Middle frontal gyrus (tissue), 1 donor: ENCODE measurements at regions not wholly inside any gene's neighbourhood (a gene's known extent, or its start where the extent isn't known, plus 50 kb on each side); places are given as distances from the start of the nearest gene placed in this dataset.

Experiments
- DNase-seq: peaks from one replicate; pipeline ENCODE4 v3.0.0-alpha.2; 2015; ENCODE audit warnings: low spot score; ENCODE audit errors: extremely low spot score

DNA sequence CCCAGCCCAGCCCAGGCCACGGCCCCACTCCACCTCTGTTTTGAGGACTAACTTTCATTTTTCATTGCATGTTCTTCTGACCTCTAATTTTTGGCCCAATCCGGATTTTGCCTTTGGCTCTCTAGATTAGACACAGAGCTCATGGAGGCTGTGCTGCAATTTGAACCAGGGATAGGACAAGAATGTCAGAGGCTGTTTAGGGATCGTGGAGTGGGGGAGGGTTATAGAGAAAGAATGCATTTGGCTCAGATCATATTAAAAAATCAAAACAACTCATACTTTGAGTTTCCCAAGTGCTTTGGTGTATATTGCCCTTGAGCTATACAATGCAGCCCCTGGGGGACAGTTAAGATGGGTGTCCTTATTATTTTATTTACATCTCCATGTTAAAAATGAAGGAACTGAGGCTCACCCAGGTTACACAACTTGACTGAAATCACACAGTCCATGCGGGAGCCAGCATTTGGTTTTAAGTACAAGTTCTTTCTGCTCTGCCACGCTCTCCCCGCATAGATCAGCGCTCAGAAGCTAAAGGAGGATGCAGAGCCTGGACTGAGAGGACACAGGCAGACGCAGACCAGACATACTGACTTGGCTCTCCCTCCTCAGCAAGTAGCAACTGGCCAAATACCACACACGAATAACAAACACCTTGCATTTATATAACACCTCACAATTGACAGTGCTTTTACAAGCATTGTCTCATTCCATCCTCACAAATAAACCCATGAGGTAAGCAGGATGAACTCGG lies 126.4 kb upstream of the RAI14 start:
- DNase-seq = no peak

DNA sequence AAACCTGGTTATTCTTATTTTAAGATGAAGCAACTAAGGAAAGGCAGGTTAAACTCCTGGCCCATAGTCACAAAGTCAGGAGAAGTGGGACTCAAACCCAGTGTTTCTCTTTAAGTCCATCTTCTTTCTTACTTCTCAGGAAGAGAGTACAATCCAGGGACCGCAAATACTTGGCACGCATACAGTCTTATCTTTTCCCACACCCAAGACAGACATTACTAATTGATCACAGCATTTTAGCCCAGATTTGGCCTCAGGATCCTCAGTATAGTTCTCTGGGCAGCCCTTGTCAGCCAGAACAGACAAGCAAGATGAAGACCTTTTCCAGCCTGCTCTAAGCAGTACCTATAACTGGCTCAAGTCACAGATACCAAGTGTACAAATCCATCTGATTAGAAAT lies 125.5 kb upstream of the RAI14 start:
- DNase-seq = no peak

GRCh38 chr5:34531751-34532360 lies 124.3 kb upstream of the RAI14 start:
- DNase-seq = no peak

DNA sequence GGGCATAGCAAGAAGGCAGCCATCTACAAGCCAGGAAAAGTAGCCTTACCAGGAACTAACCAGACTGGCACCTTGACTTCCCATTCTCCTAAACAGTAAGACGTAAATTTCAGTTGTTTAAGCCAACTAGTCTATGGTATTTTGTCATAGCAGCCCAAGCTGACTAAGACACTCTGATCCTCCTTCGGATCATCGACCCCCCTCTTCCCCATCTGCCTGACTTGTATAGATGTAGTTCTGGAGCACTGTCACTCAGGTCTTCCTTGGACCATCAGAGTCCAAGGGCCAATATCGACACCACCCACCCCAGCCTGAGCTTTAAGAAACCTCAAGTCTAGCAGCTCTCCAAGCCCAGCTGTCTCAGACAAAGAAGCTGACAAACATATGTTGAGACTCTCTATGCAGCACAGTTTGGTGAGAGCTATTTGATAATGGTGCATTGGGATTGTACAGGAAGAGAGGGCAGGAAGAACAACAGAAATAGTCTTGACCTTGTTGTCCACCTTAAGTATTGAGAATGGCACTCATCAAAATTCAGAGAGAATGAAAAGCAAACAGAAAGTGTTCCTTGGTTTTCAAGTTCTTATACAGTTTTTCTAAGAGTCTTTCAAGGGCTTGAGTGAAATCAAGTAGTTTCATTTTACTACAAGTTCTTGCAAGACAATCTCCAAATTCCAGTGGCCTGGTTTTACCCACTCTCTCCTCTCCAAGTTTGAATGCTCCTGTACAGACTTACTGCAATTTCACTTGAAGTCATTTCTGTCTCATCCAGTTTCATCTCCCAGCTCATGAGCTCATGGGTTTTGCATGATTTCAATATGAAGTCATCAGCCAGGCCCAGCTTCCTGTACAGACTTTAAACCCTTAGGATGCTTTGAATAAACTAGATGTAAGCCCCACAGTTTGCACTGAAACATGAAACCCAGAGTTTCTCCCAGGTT lies 122.3 kb upstream of the RAI14 start:
- DNase-seq = no peak

DNA sequence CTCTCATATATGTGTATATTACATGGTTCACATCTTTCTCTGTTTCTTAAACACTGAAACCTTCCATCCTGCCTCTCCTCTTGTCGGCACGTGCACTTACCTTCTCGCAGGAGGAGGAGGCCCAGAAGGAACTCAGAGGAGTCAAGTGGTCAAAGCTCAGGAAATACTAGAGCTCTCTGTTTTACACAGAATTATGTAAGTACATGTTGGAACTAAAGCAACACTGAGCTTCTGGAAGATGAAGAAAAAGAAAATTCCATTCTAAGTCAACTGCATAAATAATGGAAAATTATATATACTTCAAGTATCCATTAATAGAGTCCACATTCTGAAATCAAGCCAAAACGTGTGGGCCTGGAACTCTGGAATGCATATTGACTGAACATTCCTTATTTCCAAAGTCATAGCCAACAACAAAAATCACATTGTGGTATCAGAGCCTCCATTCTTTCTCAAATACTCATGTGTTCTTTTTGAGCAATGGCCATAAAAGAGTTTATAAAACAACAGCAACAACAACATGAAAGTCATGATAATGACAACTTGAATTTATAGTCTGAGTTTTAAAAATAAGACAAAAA lies 121.5 kb upstream of the RAI14 start:
- no peak for DNase-seq

GRCh38 chr5:34535433-34535832 lies 120.7 kb upstream of the RAI14 start:
- DNase-seq = no peak

GRCh38 chr5:34535944-34536623 lies 120.0 kb upstream of the RAI14 start:
- DNase-seq = no peak

DNA sequence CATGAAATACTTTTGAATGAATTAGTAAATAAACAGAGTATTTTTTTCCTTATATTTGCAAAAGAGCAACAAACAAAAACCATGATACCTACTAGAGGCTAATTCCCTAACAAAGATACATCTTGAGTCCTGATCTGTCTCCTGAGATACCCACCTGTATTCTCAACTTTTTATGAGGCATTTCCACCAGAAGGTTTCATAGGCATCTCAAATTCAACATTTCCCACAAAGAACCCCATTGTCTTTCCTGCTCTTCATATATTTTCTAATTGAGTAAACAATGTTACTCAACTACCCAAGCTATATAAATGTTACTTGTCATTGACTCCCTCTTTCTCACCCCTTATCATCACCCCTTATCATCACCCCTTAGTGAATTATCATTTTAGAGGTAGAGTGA lies 119.4 kb upstream of the RAI14 start:
- no peak for DNase-seq

DNA sequence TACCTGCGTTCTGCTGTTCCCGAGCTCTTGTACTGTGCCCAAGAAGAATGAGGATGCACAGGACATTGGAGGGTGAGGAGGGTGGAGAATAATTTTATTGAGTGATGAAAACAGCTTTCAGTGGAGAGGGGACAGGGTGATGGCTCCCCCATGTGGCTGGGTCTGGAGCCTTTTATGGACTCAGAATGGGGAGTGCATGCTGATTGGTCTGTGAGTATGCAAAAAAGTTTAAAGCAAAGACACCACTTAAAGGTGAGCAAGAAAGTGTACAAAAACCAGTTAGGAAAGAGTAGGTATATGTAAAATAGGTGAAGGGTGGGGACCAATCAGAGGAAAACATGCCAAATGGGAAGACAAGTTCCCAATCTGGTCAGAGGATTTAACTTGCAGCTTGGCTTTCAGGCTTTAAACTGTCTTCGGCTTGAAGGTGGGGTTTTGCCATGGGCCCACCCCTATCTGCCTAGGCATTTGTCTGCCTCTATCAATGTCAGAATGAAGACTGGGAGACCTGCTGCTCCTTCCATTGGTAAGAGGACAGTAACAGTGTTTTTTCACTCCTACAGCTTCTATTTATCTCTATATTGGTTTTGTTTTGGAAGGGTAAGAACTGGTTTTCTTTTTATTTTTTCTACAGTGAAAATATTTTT lies 118.0 kb upstream of the RAI14 start:
- DNase-seq = no peak

- no peak for DNase-seq
Measured at GRCh38 chr5:34539183-34539582, 116.9 kb upstream of the RAI14 start.

- DNase-seq = no peak
Measured at GRCh38 chr5:34541067-34541466, 115.1 kb upstream of the RAI14 start.

DNA sequence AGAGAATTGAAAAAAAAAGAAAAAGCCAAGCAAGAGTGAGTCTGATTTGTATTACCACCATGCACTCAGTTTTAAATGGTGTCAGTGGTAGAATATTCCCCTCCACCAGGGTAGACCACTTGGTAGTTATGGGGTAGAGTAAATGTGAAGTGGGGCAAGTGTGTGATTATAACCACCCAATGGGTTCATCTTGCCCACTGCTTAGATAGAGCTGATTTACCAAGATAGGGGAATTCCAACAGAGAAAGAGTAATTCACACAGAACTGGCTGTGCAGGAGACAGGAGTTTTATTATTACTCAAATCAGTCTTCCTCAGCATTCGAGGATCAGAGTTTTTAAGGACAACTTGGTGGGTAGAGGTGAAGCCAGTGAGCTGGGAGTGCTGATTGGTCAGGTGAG lies 113.3 kb upstream of the RAI14 start:
- DNase-seq = no peak

GRCh38 chr5:34543687-34544086 lies 112.4 kb upstream of the RAI14 start:
- DNase-seq = no peak

GRCh38 chr5:34544403-34544802 lies 111.7 kb upstream of the RAI14 start:
- no peak for DNase-seq

GRCh38 chr5:34545164-34545563 lies 111.0 kb upstream of the RAI14 start:
- DNase-seq = no peak

DNA sequence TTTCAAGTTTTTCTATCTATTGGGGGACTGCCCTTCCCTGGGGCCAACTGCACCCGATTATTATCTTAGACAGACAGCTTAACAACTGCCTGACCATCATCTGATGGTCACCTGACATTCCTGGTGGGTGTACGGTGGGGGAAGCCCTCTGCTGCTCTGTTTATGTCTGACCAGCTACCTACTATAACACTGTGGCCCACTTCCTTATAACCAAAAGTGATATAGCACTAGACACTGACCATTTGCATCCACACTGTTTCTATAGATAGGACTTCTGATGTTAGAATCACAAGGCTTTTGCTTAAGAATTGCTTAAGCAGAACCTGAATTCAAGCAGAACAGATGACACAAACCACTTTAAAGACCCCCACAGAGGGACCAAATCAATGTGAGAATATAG lies 110.5 kb upstream of the RAI14 start:
- no peak for DNase-seq

DNA sequence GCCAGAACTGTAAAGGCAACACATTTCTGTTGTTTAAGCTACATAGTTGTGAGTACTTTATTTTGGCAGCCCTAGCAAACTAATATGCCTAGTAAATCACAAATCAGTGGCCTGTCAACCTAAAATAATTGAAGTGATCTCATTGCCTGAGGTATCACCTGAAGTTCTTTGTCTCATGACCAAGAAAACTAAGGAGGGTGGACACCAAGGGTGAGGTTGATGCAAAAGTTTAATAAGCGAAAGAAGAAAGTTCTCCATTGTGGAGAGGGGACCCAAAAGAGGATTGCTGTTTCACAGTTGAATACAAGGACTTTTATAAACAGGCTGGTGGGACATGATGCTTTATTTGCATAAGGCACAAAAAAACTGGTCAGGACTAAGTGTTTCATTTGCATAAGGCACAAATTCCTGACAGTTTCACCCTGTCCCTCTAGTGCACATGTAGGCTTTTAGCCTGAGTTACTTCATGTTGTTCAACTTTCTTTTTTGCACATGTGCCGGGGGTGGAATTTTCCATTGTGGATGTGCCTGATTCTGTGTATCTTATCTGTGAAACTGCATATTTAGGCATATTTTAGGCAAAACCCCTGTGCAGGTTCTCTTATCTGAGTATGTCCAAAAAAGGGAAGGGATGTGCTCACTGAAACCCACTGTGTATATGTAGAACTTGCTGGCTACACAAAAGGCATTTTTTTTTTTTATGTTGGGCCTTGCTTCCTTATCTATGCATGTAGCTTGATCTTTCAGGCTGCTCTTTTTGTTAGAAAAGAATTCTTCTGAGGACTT lies 108.6 kb upstream of the RAI14 start:
- no peak for DNase-seq

GRCh38 chr5:34548086-34548403 lies 108.1 kb upstream of the RAI14 start:
- DNase-seq = no peak

- DNase-seq = no peak
Measured at GRCh38 chr5:34550247-34550646, 105.9 kb upstream of the RAI14 start.

- no peak for DNase-seq
Measured at GRCh38 chr5:34550964-34551363, 105.2 kb upstream of the RAI14 start.
